SK-N-SH (cell line): ENCODE measurements at regions not wholly inside any gene's neighbourhood (a gene's known extent, or its start where the extent isn't known, plus 50 kb on each side); places are given as distances from the start of the nearest gene placed in this dataset.

Experiments used
- CTCF ChIA-PET: fragments of 300-600, 350-600 bp; formaldehyde crosslinking; extraction: SDS; loops from one replicate; lab custom pipeline; 2021; lab: Yijun Ruan, JAX
- POLR2A ChIA-PET: fragments of 350-600 bp; sonication (Branson Sonifier 250); formaldehyde crosslinking; extraction: SDS; loops from one replicate; lab custom pipeline; 2020; ENCODE audit warnings: antibody characterized with exemption, inconsistent platforms; lab: Yijun Ruan, JAX
- DNase-seq: peaks from one replicate; pipeline ENCODE4 v3.0.0; 2012
- H2AFZ ChIP-seq: fragments of 200-600 bp; sonication (generic); 2 replicates; pipeline ENCODE4 v1.8.1; 2016; ENCODE audit warnings: antibody characterized with exemption, mild to moderate bottlenecking, low read depth
- H3F3A ChIP-seq: fragments of 200-600 bp; sonication (generic); replicated peaks from 2 replicates; pipeline ENCODE3; 2016; ENCODE audit warnings: antibody characterized with exemption, mild to moderate bottlenecking; ENCODE audit not compliant: insufficient read depth
- H3K27ac ChIP-seq, 2 experiments: fragments of 200-500 bp in 1 of 2; fragments of 200-600 bp in 1 of 2; sonication (Bioruptor generic) in 1 of 2; sonication (generic), shearing (Covaris generic) in 1 of 2; 2 replicates each; pipeline versions ENCODE4 v1.5.1 to v1.6.1; 2014 to 2016; ENCODE audit warnings: low read depth in 2 of 2, inconsistent platforms in 1 of 2, low read length in 1 of 2, mild to moderate bottlenecking in 1 of 2, mixed read lengths in 1 of 2
- H3K27me3 ChIP-seq: fragments of 200-600 bp; sonication (generic), shearing (Covaris generic); 2 replicates; pipeline ENCODE4 v1.6.1; 2016; ENCODE audit warnings: mixed run types; ENCODE audit not compliant: insufficient read depth
- H3K36me3 ChIP-seq, 2 experiments: fragments of 200-500 bp in 1 of 2; fragments of 200-600 bp in 1 of 2; sonication (Bioruptor generic) in 1 of 2; sonication (generic) in 1 of 2; replicated peaks in 1 of 2; 2 replicates each; pipeline versions ENCODE3 to v1.5.1; 2014 to 2016; ENCODE audit warnings: low read length in 1 of 2, mild to moderate bottlenecking in 1 of 2; ENCODE audit not compliant: insufficient read depth in 2 of 2, control insufficient read depth in 1 of 2
- H3K4me1 ChIP-seq, 2 experiments: fragments of 200-500 bp in 1 of 2; fragments of 200-600 bp in 1 of 2; sonication (Bioruptor generic) in 1 of 2; sonication (generic), shearing (Covaris generic) in 1 of 2; 2 replicates each; pipeline versions ENCODE4 v1.5.1 to v1.6.1; 2014 to 2016; ENCODE audit warnings: low read depth in 1 of 2, low read length in 1 of 2, mixed run types in 1 of 2; ENCODE audit not compliant: insufficient read depth in 2 of 2, control insufficient read depth in 1 of 2
- H3K4me2 ChIP-seq: fragments of 200-600 bp; sonication (generic), shearing (Covaris generic); 2 replicates; pipeline ENCODE4 v1.6.1; 2017; ENCODE audit warnings: mixed run types
- H3K4me3 ChIP-seq, 2 experiments: fragments of 200-500 bp in 1 of 2; fragments of 200-600 bp in 1 of 2; sonication (Bioruptor generic) in 1 of 2; sonication (generic), shearing (Covaris generic) in 1 of 2; 2 replicates each; pipeline versions ENCODE4 v1.5.1 to v1.8.1; 2014 to 2016; ENCODE audit warnings: low read depth in 2 of 2, inconsistent platforms in 1 of 2, low read length in 1 of 2, mild to moderate bottlenecking in 1 of 2, mixed read lengths in 1 of 2, moderate library complexity in 1 of 2
- H3K79me2 ChIP-seq: fragments of 200-600 bp; sonication (generic); 2 replicates; pipeline ENCODE4 v1.8.1; 2017; ENCODE audit warnings: mild to moderate bottlenecking; ENCODE audit not compliant: insufficient read depth
- H3K9ac ChIP-seq: fragments of 200-600 bp; sonication (generic); 2 replicates; pipeline ENCODE4 v1.6.1; 2017; ENCODE audit warnings: mixed run types
- H3K9me2 ChIP-seq: fragments of 200-600 bp; sonication (generic); 2 replicates; pipeline ENCODE4 v1.6.1; 2017; ENCODE audit warnings: mixed run types
- H3K9me3 ChIP-seq: fragments of 200-600 bp; sonication (generic); 2 replicates; pipeline ENCODE4 v1.6.1; 2017; ENCODE audit warnings: mixed run types, mild to moderate bottlenecking, moderate library complexity
- H4K20me1 ChIP-seq: fragments of 200-600 bp; sonication (generic); 2 replicates; pipeline ENCODE4 v1.6.1; 2017; ENCODE audit warnings: mild to moderate bottlenecking, mixed run types; ENCODE audit not compliant: insufficient read depth
- EP300 ChIP-seq, 2 experiments: IDR thresholded peaks; 2 replicates each; pipeline versions ENCODE4 v1.4.0 to v1.6.1; 2012; ENCODE audit warnings: borderline replicate concordance in 1 of 2, low read depth in 1 of 2, low read length in 1 of 2
- FOSL2 ChIP-seq: IDR thresholded peaks from 2 replicates; pipeline ENCODE4 v1.4.0; 2012; ENCODE audit warnings: low read depth, mild to moderate bottlenecking, moderate library complexity, borderline replicate concordance
- GATA2 ChIP-seq: sonication (generic); formaldehyde crosslinking; IDR thresholded peaks from 2 replicates; pipeline ENCODE4 v1.5.0; 2020; ENCODE audit warnings: mild to moderate bottlenecking, missing genetic modification reagents
- POLR2AphosphoS5 ChIP-seq: IDR thresholded peaks from 2 replicates; pipeline ENCODE4 v1.6.1; 2012; ENCODE audit warnings: low read depth, low read length
- RCOR1 ChIP-seq: fragments of 150-350 bp; IDR thresholded peaks from 2 replicates; pipeline ENCODE4 v1.6.1; 2017; ENCODE audit warnings: antibody characterized with exemption, low read length
- SIN3A ChIP-seq: IDR thresholded peaks from 2 replicates; pipeline ENCODE4 v1.6.1; 2012; ENCODE audit warnings: low read depth, mild to moderate bottlenecking, low read length, moderate library complexity, borderline replicate concordance
- SMC3 ChIP-seq: IDR thresholded peaks from 2 replicates; pipeline ENCODE4 v1.6.1; 2012; ENCODE audit warnings: low read depth, low read length, improper control_type of control experiment
- TCF12 ChIP-seq: IDR thresholded peaks from 2 replicates; pipeline ENCODE4 v1.4.0; 2012
- USF1 ChIP-seq: IDR thresholded peaks from 2 replicates; pipeline ENCODE4 v1.4.0; 2012; ENCODE audit warnings: low read depth, borderline replicate concordance
- WGBS: methylation state at CpG from one replicate; pipeline ENCODE4 v1.1.6; 2017; ENCODE audit warnings: low lambda C conversion rate; 5-methylcytosine and 5-hydroxymethylcytosine counted together
- TF ChIP-seq, protein P1 (sequence below): fragments of 150-350 bp; IDR thresholded peaks from 2 replicates; pipeline ENCODE4 v1.6.1; 2016; ENCODE audit warnings: mild to moderate bottlenecking, low read depth, low read length

DNA sequence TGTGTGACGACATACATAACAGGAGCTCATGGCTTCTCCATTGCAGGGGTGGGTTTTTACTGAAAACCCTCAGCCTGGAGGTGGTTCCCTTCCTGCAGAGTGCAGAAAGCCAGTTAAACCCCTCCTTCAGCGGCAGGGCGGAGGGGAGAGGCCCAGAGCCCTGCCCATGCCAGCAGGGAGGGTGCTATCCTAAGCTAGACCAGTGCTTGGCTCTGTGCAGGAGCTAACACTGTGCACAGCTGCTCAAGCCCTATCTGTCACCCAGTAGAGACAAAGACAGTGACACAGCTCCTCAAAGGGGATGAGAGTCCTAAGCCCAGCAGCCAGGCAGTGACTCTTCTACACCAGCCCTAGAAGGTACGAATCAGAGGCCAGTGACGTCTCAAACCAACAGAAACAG, 70.0 kb upstream of the ZSWIM6 start:
- Histone ChIP-seq H3K4me1 (no peaks in the 10 kb centered on the region), H3K27ac (no peak overlapping the region), H2AFZ (no peak overlapping the region), H3K9ac (no peak overlapping the region), H3K79me2 (no peaks in the 10 kb centered on the region), H3K4me3 (no peak overlapping the region), H4K20me1 (no peaks in the 10 kb centered on the region), H3K27me3 (no peaks in the 10 kb centered on the region)
- no peak for DNase-seq
- WGBS: 77% methylated on average over 4 of the region's 5 CpGs
- CTCF ChIA-PET: no interaction called here
- POLR2A ChIA-PET: no interaction called here
- TF ChIP-seq RCOR1: no peak
- TF ChIP-seq, all 33 proteins: peak for 0
- Histone ChIP-seq H3K9me2 (no peaks in the 10 kb centered on the region), H3K9me3 (peaks cover 5% of the 10 kb centered on the region; the same call in 1 of the 2 replicates), H3K4me2 (no peak overlapping the region), H3K36me3 (no peaks in the 10 kb centered on the region), H3F3A (no peaks in the 10 kb centered on the region)

- Histone ChIP-seq H3K4me2 (no peak overlapping the region), H3K9ac (no peak overlapping the region), H3K36me3 (no peaks in the 10 kb centered on the region), H3K27ac (no peak overlapping the region), H3K9me3 (peaks cover 2% of the 10 kb centered on the region; the same call in 1 of the 2 replicates), H3K4me3 (no peak overlapping the region), H3K79me2 (no peaks in the 10 kb centered on the region), H3K27me3 (no peaks in the 10 kb centered on the region), H2AFZ (no peak overlapping the region), H3F3A (no peaks in the 10 kb centered on the region), H3K4me1 (no peaks in the 10 kb centered on the region), H3K9me2 (no peaks in the 10 kb centered on the region), H4K20me1 (no peaks in the 10 kb centered on the region)
- TF ChIP-seq SIN3A (no peak), SMC3 (no peak), USF1 (no peak), TCF12 (no peak), POLR2AphosphoS5 (no peak), GATA2 (CRISPR knock-in tag) (no peak), FOSL2 (no peak)
- TF ChIP-seq, protein P1, sequence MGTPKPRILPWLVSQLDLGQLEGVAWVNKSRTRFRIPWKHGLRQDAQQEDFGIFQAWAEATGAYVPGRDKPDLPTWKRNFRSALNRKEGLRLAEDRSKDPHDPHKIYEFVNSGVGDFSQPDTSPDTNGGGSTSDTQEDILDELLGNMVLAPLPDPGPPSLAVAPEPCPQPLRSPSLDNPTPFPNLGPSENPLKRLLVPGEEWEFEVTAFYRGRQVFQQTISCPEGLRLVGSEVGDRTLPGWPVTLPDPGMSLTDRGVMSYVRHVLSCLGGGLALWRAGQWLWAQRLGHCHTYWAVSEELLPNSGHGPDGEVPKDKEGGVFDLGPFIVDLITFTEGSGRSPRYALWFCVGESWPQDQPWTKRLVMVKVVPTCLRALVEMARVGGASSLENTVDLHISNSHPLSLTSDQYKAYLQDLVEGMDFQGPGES: no peak
- DNase-seq: no peak
- 72% methylated on average over 6 of the region's 6 CpGs for WGBS
- ChIA-PET POLR2A (no interaction called here), CTCF (interaction anchor here (0.7 kb wide), 1 partner anchor 12 kb away, joined by 3 read pairs; no protein-coding TSS in a partner anchor)
Measured at GRCh38 chr5:61263072-61263471, 69.0 kb upstream of the ZSWIM6 start.

DNA sequence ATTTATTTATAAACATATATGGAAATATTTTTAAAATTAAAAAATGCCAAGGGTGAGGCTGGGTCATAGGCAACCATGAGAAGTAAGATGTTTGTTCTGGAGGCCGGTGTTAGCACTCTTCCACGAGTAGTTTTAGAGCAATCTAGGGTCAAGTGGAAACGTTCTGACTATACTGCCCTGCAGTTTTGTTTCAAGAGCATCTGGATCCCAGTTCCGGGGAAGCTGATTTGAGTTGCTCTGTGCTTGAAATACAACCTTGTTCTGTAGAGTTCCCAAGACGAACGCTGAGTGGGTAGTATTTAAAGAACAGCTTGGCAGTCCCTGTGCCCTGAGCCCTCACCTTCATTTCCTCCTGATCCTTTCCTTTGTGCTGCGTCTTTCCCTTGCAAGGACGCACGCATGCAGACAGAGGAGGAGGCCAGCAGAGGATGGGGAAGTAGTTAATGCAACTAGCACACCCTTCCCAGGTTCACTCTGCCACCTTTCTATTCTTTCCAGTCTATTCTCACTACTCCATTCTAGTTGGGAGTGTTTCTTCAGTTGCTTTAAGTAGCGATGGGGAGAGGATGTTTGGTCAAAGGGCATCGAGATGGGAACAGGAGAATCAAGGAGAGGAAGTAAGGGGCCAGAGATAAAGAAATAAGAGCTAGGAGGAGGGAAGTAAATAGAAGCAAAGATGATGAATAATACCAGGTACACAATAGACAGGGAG, 68.3 kb upstream of the ZSWIM6 start:
- Histone ChIP-seq H3K79me2 (no peaks in the 10 kb centered on the region), H3K9ac (no peak overlapping the region), H2AFZ (no peak overlapping the region), H3K9me2 (no peaks in the 10 kb centered on the region), H3K9me3 (no peaks in the 10 kb centered on the region), H4K20me1 (no peaks in the 10 kb centered on the region), H3K27me3 (no peaks in the 10 kb centered on the region), H3K4me3 (no peak overlapping the region), H3K27ac (no peak overlapping the region), H3F3A (no peaks in the 10 kb centered on the region), H3K4me1 (no peaks in the 10 kb centered on the region), H3K4me2 (no peak overlapping the region), H3K36me3 (no peaks in the 10 kb centered on the region)
- POLR2A ChIA-PET: no interaction called here
- CTCF ChIA-PET: interaction anchor here (0.7 to 1.2 kb wide), 2 partner anchors 11 kb away, joined by 3 read pairs; no protein-coding TSS in a partner anchor
- DNase-seq: no peak
- 82% methylated on average over 11 of the region's 11 CpGs for WGBS
- TF ChIP-seq EP300 (IDR thresholded peaks at IDR 0.05; ENCODE audit: borderline replicate concordance in 1 of 2, low read depth in 1 of 2, low read length in 1 of 2): no peak
